HepG2 (cell line): ENCODE measurements at regions not wholly inside any gene's neighbourhood (a gene's known extent, or its start where the extent isn't known, plus 50 kb on each side); places are given as distances from the start of the nearest gene placed in this dataset.

Experiments
- ATAC-seq: fragments of 200-7000 bp; cut with Tn5 transposase; 3 replicates; pipeline ENCODE4 v1.9.1; 2020; ENCODE audit warnings: mild to moderate bottlenecking, moderate library complexity
- BruUV-seq: library from RNA; stranded (reverse); fragments of 400-500 nt; replicated peaks from 2 replicates; lab custom pipeline; 2021; lab: Mats Ljungman, UMichigan
- CTCF ChIA-PET: fragments of 300-600 bp; formaldehyde crosslinking; extraction: SDS; loops from one replicate; lab custom pipeline; 2021; ENCODE audit warnings: low total read pairs, inconsistent platforms, low intra/inter-chr PET ratio; lab: Yijun Ruan, JAX
- POLR2A ChIA-PET: fragments of 350-600 bp; sonication (Branson Sonifier 250); formaldehyde crosslinking; loops from one replicate; lab custom pipeline; 2020; ENCODE audit warnings: antibody characterized with exemption, inconsistent platforms; lab: Yijun Ruan, JAX
- DNase-seq: peaks from one replicate; pipeline ENCODE4 v3.0.0-alpha.2; 2015; ENCODE audit warnings: low spot score
- FAIRE-seq: peaks from 3 replicates; lab custom pipeline; 2011; peaks lifted over from hg19 to GRCh38; lab: Jason Lieb, UNC
- H2AFZ ChIP-seq: one replicate; pipeline ENCODE4 v1.6.1; 2011; ENCODE audit warnings: low read length, inconsistent platforms
- H3K27ac ChIP-seq: fragments of 300-600 bp; 3 replicates; pipeline ENCODE4 v1.8.0; 2011; ENCODE audit warnings: mixed run types, mild to moderate bottlenecking, mixed read lengths, low read length, inconsistent platforms; ENCODE audit not compliant: insufficient read depth; ENCODE audit errors: extremely low read length
- H3K27me3 ChIP-seq, 2 experiments: fragments of 200-600 bp in 1 of 2; 2 replicates in 1 of 2; 3 replicates in 1 of 2; pipeline versions ENCODE4 v1.6.0 to v1.8.0; 2011; ENCODE audit warnings: low read length in 2 of 2, mild to moderate bottlenecking in 2 of 2, moderate library complexity in 2 of 2, inconsistent platforms in 1 of 2; ENCODE audit not compliant: insufficient read depth in 2 of 2, control insufficient read depth in 1 of 2
- H3K36me3 ChIP-seq, 2 experiments: fragments of 200-600 bp in 1 of 2; replicated peaks in 1 of 2; 2 replicates in 1 of 2; 3 replicates in 1 of 2; pipeline versions ENCODE4 v1.5.1 to v1.8.0; 2011; ENCODE audit warnings: low read length in 2 of 2, inconsistent platforms in 1 of 2; ENCODE audit not compliant: insufficient read depth in 2 of 2, control insufficient read depth in 1 of 2
- H3K4me1 ChIP-seq: 2 replicates; pipeline ENCODE4 v1.5.1; 2012; ENCODE audit warnings: low read length, inconsistent platforms; ENCODE audit not compliant: insufficient read depth
- H3K4me2 ChIP-seq: 2 replicates; pipeline ENCODE4 v1.6.0; 2011; ENCODE audit warnings: low read depth, low read length, inconsistent platforms
- H3K4me3 ChIP-seq, 3 experiments: fragments of 200-600 bp in 1 of 3; sonication (generic), shearing (Covaris generic) in 1 of 3; replicated peaks in 1 of 3; 2 replicates each; pipeline ENCODE4 v1.5.1; 2011 to 2016; ENCODE audit warnings: low read length in 3 of 3, inconsistent platforms in 2 of 3, low read depth in 2 of 3, mild to moderate bottlenecking in 2 of 3, control low read depth in 1 of 3, mixed read lengths in 1 of 3; ENCODE audit not compliant: insufficient read depth in 1 of 3
- H3K79me2 ChIP-seq: one replicate; pipeline ENCODE4 v1.6.1; 2011; ENCODE audit warnings: low read length, inconsistent platforms; ENCODE audit not compliant: insufficient read depth
- H3K9ac ChIP-seq: 2 replicates; pipeline ENCODE4 v1.6.0; 2011; ENCODE audit warnings: mild to moderate bottlenecking, low read depth, low read length, inconsistent platforms; ENCODE audit not compliant: insufficient read depth
- H3K9me3 ChIP-seq: 2 replicates; pipeline ENCODE4 v1.5.1; 2012; ENCODE audit warnings: mild to moderate bottlenecking, low read length
- H4K20me1 ChIP-seq: 2 replicates; pipeline ENCODE4 v1.6.0; 2011; ENCODE audit warnings: inconsistent platforms, mild to moderate bottlenecking, low read length, moderate library complexity; ENCODE audit not compliant: insufficient read depth
- ATAD3A ChIP-seq: sonication (generic); formaldehyde crosslinking; IDR thresholded peaks from 2 replicates; pipeline ENCODE4 v1.4.0; 2020; ENCODE audit warnings: missing genetic modification reagents
- ATM ChIP-seq: fragments of 450-650 bp; IDR thresholded peaks from 2 replicates; pipeline ENCODE4 v1.7.1; 2017; ENCODE audit warnings: mild to moderate bottlenecking, borderline replicate concordance
- NFIB ChIP-seq: sonication (generic); formaldehyde crosslinking; IDR thresholded peaks from 2 replicates; pipeline ENCODE4 v1.9.0; 2021; ENCODE audit warnings: missing genetic modification reagents, mild to moderate bottlenecking, borderline replicate concordance
- REST ChIP-seq, 2 experiments: IDR thresholded peaks; 2 replicates each; pipeline ENCODE4 v1.6.1; 2011 to 2012; ENCODE audit warnings: low read length in 2 of 2, borderline replicate concordance in 1 of 2, low read depth in 1 of 2, mild to moderate bottlenecking in 1 of 2, moderate library complexity in 1 of 2
- SMC3 ChIP-seq: IDR thresholded peaks from 2 replicates; pipeline ENCODE4 v1.6.1; 2011; ENCODE audit warnings: low read length, improper control_type of control experiment
- SOX13 ChIP-seq, 3 experiments: fragments of 450-650 bp in 1 of 3; sonication (generic) in 1 of 3; formaldehyde crosslinking in 1 of 3; IDR thresholded peaks in 2 of 3; conservative IDR thresholded peaks in 1 of 3; 2 replicates each; pipeline versions ENCODE4 v1.5.0 to v1.6.1; 2016 to 2020; ENCODE audit warnings: antibody characterized with exemption in 1 of 3, mild to moderate bottlenecking in 1 of 3, missing compliant biosample characterization in 1 of 3, missing genetic modification reagents in 1 of 3, moderate library complexity in 1 of 3
- ZBTB1 ChIP-seq: sonication (generic); formaldehyde crosslinking; IDR thresholded peaks from 2 replicates; pipeline ENCODE4 v1.4.0; 2020; ENCODE audit warnings: missing genetic modification reagents, borderline replicate concordance
- ZFX ChIP-seq: sonication (generic); formaldehyde crosslinking; IDR thresholded peaks from 2 replicates; pipeline ENCODE4 v1.4.0; 2020; ENCODE audit warnings: mild to moderate bottlenecking, low read depth, missing genetic modification reagents, moderate library complexity
- ZNF235 ChIP-seq: sonication (generic); formaldehyde crosslinking; IDR thresholded peaks from 2 replicates; pipeline ENCODE4 v1.8.1; 2023; ENCODE audit warnings: mild to moderate bottlenecking, missing genetic modification reagents, borderline replicate concordance
- ZNF362 ChIP-seq: sonication (generic); formaldehyde crosslinking; IDR thresholded peaks from 2 replicates; pipeline ENCODE4 v1.4.0; 2020; ENCODE audit warnings: missing genetic modification reagents, mild to moderate bottlenecking, borderline replicate concordance
- ZNF468 ChIP-seq: sonication (generic); formaldehyde crosslinking; IDR thresholded peaks from 2 replicates; pipeline ENCODE4 v1.8.0; 2022; ENCODE audit warnings: mild to moderate bottlenecking, moderate library complexity, missing genetic modification reagents
- ZNF644 ChIP-seq: IDR thresholded peaks from 2 replicates; pipeline ENCODE4 v1.6.1; 2016; ENCODE audit warnings: low read depth
- ZSCAN12 ChIP-seq: sonication (generic); formaldehyde crosslinking; IDR thresholded peaks from 2 replicates; pipeline ENCODE4 v1.9.0; 2021; ENCODE audit warnings: mild to moderate bottlenecking, missing genetic modification reagents
- WGBS: methylation state at CpG from one replicate; pipeline ENCODE4 v1.1.6; 2017; ENCODE audit warnings: low lambda C conversion rate; 5-methylcytosine and 5-hydroxymethylcytosine counted together
- in situ Hi-C: cut with HindIII; loops from 2 replicates; pipeline ENCODE4 v1.10.0; 2017; ENCODE audit warnings: low pct_unique_long_range_greater_than_20kb; ENCODE audit not compliant: extremely low pct_ligation_motif_present
- intact Hi-C: fragments of 100-400 bp; cut with micrococcal nuclease; formaldehyde crosslinking; loops from one replicate; pipeline ENCODE4 v1.10.0; 2022; ENCODE audit not compliant: unreplicated experiment

- TF ChIP-seq ZSCAN12 (CRISPR knock-in tag) (no peak), ATAD3A (CRISPR knock-in tag) (no peak), REST (IDR thresholded peaks at IDR 0.05; ENCODE audit: borderline replicate concordance in 1 of 2, low read depth in 1 of 2, low read length in 2 of 2) (no peak), SOX13 (IDR thresholded peaks at IDR 0.05) (no peak), SOX13 (CRISPR knock-in tag; conservative IDR thresholded peaks at IDR 0.05 in 1 of 2, IDR thresholded peaks at IDR 0.05 in 1 of 2) (no peak)
- TF ChIP-seq, all 625 proteins: peak for 0
Measured at GRCh38 chr7:66426332-66426731, 202.3 kb upstream of the KCTD7 start (continued).

- no peak overlapping the region for H3K4me3 ChIP-seq
- CTCF ChIA-PET = no interaction called here
- H3K36me3 ChIP-seq = peaks cover 10% of the 10 kb centered on the region in 2 experiments
- in situ Hi-C loops = no loop called here
- POLR2A ChIA-PET = no interaction called here
- no TSS peak for BruUV-seq
- H3K79me2 ChIP-seq = no peaks in the 10 kb centered on the region
- H3K4me1 ChIP-seq = peaks cover 37% of the 10 kb centered on the region
- WGBS = 91% methylated on average over 5 of the region's 5 CpGs
- no peaks in the 10 kb centered on the region for H4K20me1 ChIP-seq
- TF ChIP-seq ZNF235 (CRISPR knock-in tag) (no peak), ZFX (CRISPR knock-in tag) (no peak), NFIB (CRISPR knock-in tag) (no peak), ZNF362 (no peak), ZNF644 (CRISPR knock-in tag) (no peak), ATM (no peak), SMC3 (no peak), ZBTB1 (CRISPR knock-in tag) (no peak), ZNF468 (CRISPR knock-in tag) (no peak), REST (IDR thresholded peaks at IDR 0.05; ENCODE audit: borderline replicate concordance in 1 of 2, low read depth in 1 of 2, low read length in 2 of 2) (no peak)
- FAIRE-seq = no peak
- H3K9ac ChIP-seq = no peak overlapping the region
- H3K27ac ChIP-seq = no peak overlapping the region
- H3K9me3 ChIP-seq = no peaks in the 10 kb centered on the region
- no peak for ATAC-seq
- H3K4me2 ChIP-seq = no peak overlapping the region
- intact Hi-C loops = no loop called here
- H2AFZ ChIP-seq = no peak overlapping the region
- no peaks in the 10 kb centered on the region for H3K27me3 ChIP-seq
- DNase-seq = no peak
Measured at GRCh38 chr7:66426996-66427395, 201.7 kb upstream of the KCTD7 start.
